ENCODE measurements at regions not wholly inside any gene's neighbourhood (a gene's known extent, or its start where the extent isn't known, plus 50 kb on each side); places are given as distances from the start of the nearest gene placed in this dataset.

DNA sequence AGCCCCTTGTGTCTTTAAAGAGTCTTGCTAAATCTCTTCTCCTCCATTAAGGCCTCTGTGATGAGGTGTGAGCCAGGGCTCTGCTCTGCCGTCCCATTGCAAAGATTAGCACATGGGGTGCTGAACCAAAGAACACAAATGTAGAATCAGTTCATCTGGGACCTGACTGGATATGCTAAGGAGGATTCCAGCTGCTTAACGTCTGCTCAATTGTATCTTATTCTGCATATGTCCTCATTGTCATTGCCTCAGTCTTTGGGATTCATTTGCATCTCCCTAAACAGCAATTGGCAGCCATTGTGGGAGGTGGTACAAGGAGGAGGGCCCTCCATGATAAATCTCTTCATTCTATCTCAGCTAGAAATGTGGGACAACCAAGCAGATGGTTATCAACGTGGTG, 106.3 kb upstream of the ADAMTS18 start:
- no peak for TF ChIP-seq POLR2A (IDR thresholded peaks at IDR 0.05)
- TF ChIP-seq, protein P1, sequence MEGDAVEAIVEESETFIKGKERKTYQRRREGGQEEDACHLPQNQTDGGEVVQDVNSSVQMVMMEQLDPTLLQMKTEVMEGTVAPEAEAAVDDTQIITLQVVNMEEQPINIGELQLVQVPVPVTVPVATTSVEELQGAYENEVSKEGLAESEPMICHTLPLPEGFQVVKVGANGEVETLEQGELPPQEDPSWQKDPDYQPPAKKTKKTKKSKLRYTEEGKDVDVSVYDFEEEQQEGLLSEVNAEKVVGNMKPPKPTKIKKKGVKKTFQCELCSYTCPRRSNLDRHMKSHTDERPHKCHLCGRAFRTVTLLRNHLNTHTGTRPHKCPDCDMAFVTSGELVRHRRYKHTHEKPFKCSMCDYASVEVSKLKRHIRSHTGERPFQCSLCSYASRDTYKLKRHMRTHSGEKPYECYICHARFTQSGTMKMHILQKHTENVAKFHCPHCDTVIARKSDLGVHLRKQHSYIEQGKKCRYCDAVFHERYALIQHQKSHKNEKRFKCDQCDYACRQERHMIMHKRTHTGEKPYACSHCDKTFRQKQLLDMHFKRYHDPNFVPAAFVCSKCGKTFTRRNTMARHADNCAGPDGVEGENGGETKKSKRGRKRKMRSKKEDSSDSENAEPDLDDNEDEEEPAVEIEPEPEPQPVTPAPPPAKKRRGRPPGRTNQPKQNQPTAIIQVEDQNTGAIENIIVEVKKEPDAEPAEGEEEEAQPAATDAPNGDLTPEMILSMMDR (IDR thresholded peaks at IDR 0.05): no peak

Data from transverse colon (tissue), 3 donors.